ENCODE measurements at regions not wholly inside any gene's neighbourhood (a gene's known extent, or its start where the extent isn't known, plus 50 kb on each side); places are given as distances from the start of the nearest gene placed in this dataset.

DNA sequence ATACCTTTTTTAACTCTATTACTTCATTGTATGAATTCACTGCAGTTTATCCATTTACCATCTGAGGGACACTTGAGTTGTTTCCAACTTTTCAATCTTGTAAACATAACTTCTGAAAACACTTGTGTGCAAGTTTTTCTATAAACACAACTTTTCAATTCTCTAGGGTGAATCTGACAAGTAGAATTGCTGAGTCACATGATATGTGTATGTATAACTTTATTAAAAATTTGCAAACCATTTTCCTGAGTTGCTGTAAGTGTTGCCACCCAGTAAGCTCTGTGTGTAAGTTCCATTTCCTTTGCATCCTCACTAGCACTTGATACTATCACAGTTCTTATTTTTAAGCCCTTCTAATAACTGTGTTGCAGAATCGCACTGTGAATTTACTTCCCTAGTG lies 1415.6 kb upstream of the ATXN8OS start:
- H4K20me1 ChIP-seq (ENCODE audit: control insufficient read depth, extremely low read depth, insufficient read depth, low read length) = no peaks in the 10 kb centered on the region
- TF ChIP-seq, protein P1, sequence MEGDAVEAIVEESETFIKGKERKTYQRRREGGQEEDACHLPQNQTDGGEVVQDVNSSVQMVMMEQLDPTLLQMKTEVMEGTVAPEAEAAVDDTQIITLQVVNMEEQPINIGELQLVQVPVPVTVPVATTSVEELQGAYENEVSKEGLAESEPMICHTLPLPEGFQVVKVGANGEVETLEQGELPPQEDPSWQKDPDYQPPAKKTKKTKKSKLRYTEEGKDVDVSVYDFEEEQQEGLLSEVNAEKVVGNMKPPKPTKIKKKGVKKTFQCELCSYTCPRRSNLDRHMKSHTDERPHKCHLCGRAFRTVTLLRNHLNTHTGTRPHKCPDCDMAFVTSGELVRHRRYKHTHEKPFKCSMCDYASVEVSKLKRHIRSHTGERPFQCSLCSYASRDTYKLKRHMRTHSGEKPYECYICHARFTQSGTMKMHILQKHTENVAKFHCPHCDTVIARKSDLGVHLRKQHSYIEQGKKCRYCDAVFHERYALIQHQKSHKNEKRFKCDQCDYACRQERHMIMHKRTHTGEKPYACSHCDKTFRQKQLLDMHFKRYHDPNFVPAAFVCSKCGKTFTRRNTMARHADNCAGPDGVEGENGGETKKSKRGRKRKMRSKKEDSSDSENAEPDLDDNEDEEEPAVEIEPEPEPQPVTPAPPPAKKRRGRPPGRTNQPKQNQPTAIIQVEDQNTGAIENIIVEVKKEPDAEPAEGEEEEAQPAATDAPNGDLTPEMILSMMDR (optimal IDR thresholded peaks at IDR 0.05 in 1 of 3, IDR thresholded peaks at IDR 0.05 in 1 of 3, conservative IDR thresholded peaks at IDR 0.05 in 1 of 3; ENCODE audit: extremely low read depth in 1 of 3, insufficient read depth in 2 of 3, low read length in 3 of 3) = no peak
- no peak for TF ChIP-seq EZH2 (IDR thresholded peaks at IDR 0.05; ENCODE audit: low read length)
- no peaks in the 10 kb centered on the region for H3K9me3 ChIP-seq (ENCODE audit: control insufficient read depth, low read depth, low read length)
- no peaks in the 10 kb centered on the region for H3K4me1 ChIP-seq (ENCODE audit: control insufficient read depth, extremely low read depth, insufficient read depth, low read length)
- H3K79me2 ChIP-seq (ENCODE audit: control insufficient read depth, insufficient read depth, low read length) = no peaks in the 10 kb centered on the region
- dilution Hi-C loops (cut with MboI; ENCODE audit: extremely low pct_ligation_motif_present, low sequenced_read_pairs) = no loop called here
- FAIRE-seq (no peak), DNase-seq (ENCODE audit: low read depth, low spot score) (no peak)
- no peak overlapping the region for H3K4me2 ChIP-seq (ENCODE audit: control insufficient read depth, extremely low read depth, insufficient read depth, low read depth, low read length)
- H3K36me3 ChIP-seq (ENCODE audit: control insufficient read depth in 2 of 2, extremely low read depth in 1 of 2, insufficient read depth in 2 of 2, low read length in 2 of 2) = no peaks in the 10 kb centered on the region
- no peaks in the 10 kb centered on the region for H3K27me3 ChIP-seq (ENCODE audit: control insufficient read depth, extremely low read depth, insufficient read depth, low read length)
- no peak overlapping the region for H3K9ac ChIP-seq (ENCODE audit: control insufficient read depth, extremely low read depth, insufficient read depth, low read length)
- H3K9me1 ChIP-seq (ENCODE audit: control insufficient read depth, extremely low read depth, insufficient read depth, low read length) = no peaks in the 10 kb centered on the region
- no peak overlapping the region for H2AFZ ChIP-seq (ENCODE audit: control insufficient read depth, low read length)
- H3K4me3 ChIP-seq (ENCODE audit: control insufficient read depth in 2 of 3, extremely low read depth in 1 of 3, insufficient read depth in 2 of 3, low read depth in 1 of 3, low read length in 3 of 3) = no peak overlapping the region
- no peak overlapping the region for H3K27ac ChIP-seq (ENCODE audit: control insufficient read depth, insufficient read depth, low read length)

DNA sequence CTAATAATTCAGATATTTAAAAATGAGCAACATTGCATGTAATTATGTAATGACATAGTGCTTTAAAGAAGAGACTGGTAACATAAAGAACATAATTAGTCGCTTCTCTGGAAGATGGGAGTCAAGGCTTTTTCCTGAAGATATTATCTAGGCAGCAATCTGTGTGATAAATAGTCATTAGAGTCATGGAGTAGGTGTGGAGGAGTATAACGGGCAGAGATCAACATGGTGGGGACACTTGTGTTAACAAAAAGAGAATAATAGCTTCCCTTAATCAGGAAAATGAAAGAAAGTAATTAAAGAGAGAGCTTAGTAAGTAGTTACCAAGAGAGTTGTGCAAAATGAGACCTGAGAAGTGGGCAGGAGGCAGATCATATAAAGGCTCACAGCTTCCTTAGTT lies 1417.1 kb upstream of the ATXN8OS start:
- Histone ChIP-seq H3K9me3 (ENCODE audit: control insufficient read depth, low read depth, low read length) (no peaks in the 10 kb centered on the region), H3K36me3 (ENCODE audit: control insufficient read depth in 2 of 2, extremely low read depth in 1 of 2, insufficient read depth in 2 of 2, low read length in 2 of 2) (no peaks in the 10 kb centered on the region), H3K27me3 (ENCODE audit: control insufficient read depth, extremely low read depth, insufficient read depth, low read length) (no peaks in the 10 kb centered on the region), H3K9me1 (ENCODE audit: control insufficient read depth, extremely low read depth, insufficient read depth, low read length) (no peaks in the 10 kb centered on the region), H3K4me3 (ENCODE audit: control insufficient read depth in 2 of 3, extremely low read depth in 1 of 3, insufficient read depth in 2 of 3, low read depth in 1 of 3, low read length in 3 of 3) (no peak overlapping the region), H3K27ac (ENCODE audit: control insufficient read depth, insufficient read depth, low read length) (no peak overlapping the region), H4K20me1 (ENCODE audit: control insufficient read depth, extremely low read depth, insufficient read depth, low read length) (no peaks in the 10 kb centered on the region), H2AFZ (ENCODE audit: control insufficient read depth, low read length) (no peak overlapping the region), H3K4me1 (ENCODE audit: control insufficient read depth, extremely low read depth, insufficient read depth, low read length) (no peaks in the 10 kb centered on the region), H3K4me2 (ENCODE audit: control insufficient read depth, extremely low read depth, insufficient read depth, low read depth, low read length) (no peak overlapping the region), H3K9ac (ENCODE audit: control insufficient read depth, extremely low read depth, insufficient read depth, low read length) (no peak overlapping the region), H3K79me2 (ENCODE audit: control insufficient read depth, insufficient read depth, low read length) (no peaks in the 10 kb centered on the region)
- no peak for TF ChIP-seq EZH2 (IDR thresholded peaks at IDR 0.05; ENCODE audit: low read length)
- TF ChIP-seq, protein P1 (optimal IDR thresholded peaks at IDR 0.05 in 1 of 3, IDR thresholded peaks at IDR 0.05 in 1 of 3, conservative IDR thresholded peaks at IDR 0.05 in 1 of 3; ENCODE audit: extremely low read depth in 1 of 3, insufficient read depth in 2 of 3, low read length in 3 of 3) = no peak
- DNase-seq (ENCODE audit: low read depth, low spot score) (no peak), FAIRE-seq (no peak)
- dilution Hi-C loops (cut with MboI; ENCODE audit: extremely low pct_ligation_motif_present, low sequenced_read_pairs) = no loop called here

Data from keratinocyte (primary cell).